ENCODE measurements at regions not wholly inside any gene's neighbourhood (a gene's known extent, or its start where the extent isn't known, plus 50 kb on each side); places are given as distances from the start of the nearest gene placed in this dataset.

GRCh38 chr9:82571540-82571939 is 491.4 kb downstream of the RASEF start:
- Histone ChIP-seq H4K20me1 (ENCODE audit: low read depth, low read length) (no peaks in the 10 kb centered on the region), H2AFZ (ENCODE audit: low read depth, low read length, severe bottlenecking) (no peak overlapping the region), H3K27ac (ENCODE audit: low read depth, low read length) (no peak overlapping the region), H3K36me3 (ENCODE audit: low read length) (no peaks in the 10 kb centered on the region), H3K4me2 (ENCODE audit: low read depth, low read length, poor library complexity, severe bottlenecking) (no peak overlapping the region), H3K4me3 (ENCODE audit: insufficient read depth, low read length, poor library complexity, severe bottlenecking) (no peak overlapping the region), H3K9ac (ENCODE audit: low read length) (no peak overlapping the region), H3K27me3 (ENCODE audit: low read length) (no peaks in the 10 kb centered on the region), H3K9me3 (ENCODE audit: insufficient read depth, low read length) (no peaks in the 10 kb centered on the region), H3K79me2 (ENCODE audit: insufficient read depth, low read length) (no peaks in the 10 kb centered on the region), H3K9me2 (replicated peaks; ENCODE audit: insufficient read depth, low read length) (no peaks in the 10 kb centered on the region; the same call in 1 of the 2 replicates), H3F3A (ENCODE audit: insufficient read depth) (no peaks in the 10 kb centered on the region)
- no peak for TF ChIP-seq CTCF (IDR thresholded peaks at IDR 0.05; ENCODE audit: insufficient read depth, low read length, poor library complexity, severe bottlenecking)
- TF ChIP-seq EZH2phosphoT487 (conservative IDR thresholded peaks at IDR 0.05; ENCODE audit: low read length) = no peak

GRCh38 chr9:82572146-82572545 is 490.8 kb downstream of the RASEF start:
- Histone ChIP-seq H3K4me2 (ENCODE audit: low read depth, low read length, poor library complexity, severe bottlenecking) (no peak overlapping the region), H3K27me3 (ENCODE audit: low read length) (no peaks in the 10 kb centered on the region), H3K79me2 (ENCODE audit: insufficient read depth, low read length) (no peaks in the 10 kb centered on the region), H3K9me2 (replicated peaks; ENCODE audit: insufficient read depth, low read length) (no peaks in the 10 kb centered on the region; the same call in 1 of the 2 replicates), H3K9me3 (ENCODE audit: insufficient read depth, low read length) (no peaks in the 10 kb centered on the region), H2AFZ (ENCODE audit: low read depth, low read length, severe bottlenecking) (no peak overlapping the region), H3K27ac (ENCODE audit: low read depth, low read length) (no peak overlapping the region), H3K9ac (ENCODE audit: low read length) (no peak overlapping the region), H3K4me3 (ENCODE audit: insufficient read depth, low read length, poor library complexity, severe bottlenecking) (no peak overlapping the region), H4K20me1 (ENCODE audit: low read depth, low read length) (no peaks in the 10 kb centered on the region), H3K36me3 (ENCODE audit: low read length) (no peaks in the 10 kb centered on the region), H3F3A (ENCODE audit: insufficient read depth) (no peaks in the 10 kb centered on the region)
- TF ChIP-seq EZH2phosphoT487 (conservative IDR thresholded peaks at IDR 0.05; ENCODE audit: low read length) = no peak
- no peak for TF ChIP-seq CTCF (IDR thresholded peaks at IDR 0.05; ENCODE audit: insufficient read depth, low read length, poor library complexity, severe bottlenecking)

DNA sequence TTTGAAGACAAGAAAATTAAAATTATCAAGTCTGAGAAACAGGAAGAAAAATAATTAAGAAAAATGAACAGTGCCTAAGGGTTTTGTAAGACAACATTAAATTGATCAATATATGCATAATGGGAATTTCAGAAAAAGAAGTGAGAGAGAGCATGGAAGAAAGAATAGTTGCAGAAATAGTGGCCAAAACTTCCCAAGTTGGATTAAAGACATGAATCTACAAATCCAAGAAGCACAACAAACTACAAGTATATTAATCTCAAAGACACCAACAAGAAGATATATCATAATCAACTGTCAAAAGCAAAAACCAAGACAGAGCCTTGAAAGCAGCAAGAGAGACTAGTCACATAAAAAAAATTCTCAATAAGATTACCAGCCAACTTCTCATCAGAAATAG is 488.0 kb downstream of the RASEF start:
- Histone ChIP-seq H3K9me2 (replicated peaks; ENCODE audit: insufficient read depth, low read length) (no peaks in the 10 kb centered on the region; the same call in 1 of the 2 replicates), H3F3A (ENCODE audit: insufficient read depth) (no peaks in the 10 kb centered on the region), H3K9ac (ENCODE audit: low read length) (no peak overlapping the region), H3K27ac (ENCODE audit: low read depth, low read length) (no peak overlapping the region), H4K20me1 (ENCODE audit: low read depth, low read length) (no peaks in the 10 kb centered on the region), H3K9me3 (ENCODE audit: insufficient read depth, low read length) (no peaks in the 10 kb centered on the region), H3K36me3 (ENCODE audit: low read length) (no peaks in the 10 kb centered on the region), H3K4me2 (ENCODE audit: low read depth, low read length, poor library complexity, severe bottlenecking) (no peak overlapping the region), H2AFZ (ENCODE audit: low read depth, low read length, severe bottlenecking) (no peak overlapping the region), H3K79me2 (ENCODE audit: insufficient read depth, low read length) (no peaks in the 10 kb centered on the region), H3K27me3 (ENCODE audit: low read length) (no peaks in the 10 kb centered on the region), H3K4me3 (ENCODE audit: insufficient read depth, low read length, poor library complexity, severe bottlenecking) (no peak overlapping the region)
- TF ChIP-seq CTCF (IDR thresholded peaks at IDR 0.05; ENCODE audit: insufficient read depth, low read length, poor library complexity, severe bottlenecking) (no peak), EZH2phosphoT487 (conservative IDR thresholded peaks at IDR 0.05; ENCODE audit: low read length) (no peak)
